Spinal cord (tissue), 9 donors: ENCODE measurements at regions not wholly inside any gene's neighbourhood (a gene's known extent, or its start where the extent isn't known, plus 50 kb on each side); places are given as distances from the start of the nearest gene placed in this dataset.

Experiments used
- DNase-seq, 6 donors: peaks; one replicate each; pipeline versions ENCODE4 v3.0.0 to v3.0.0-alpha.2; 2013 to 2015; ENCODE audit warnings: low spot score in 6 of 6, low read depth in 4 of 6
- H3K27ac ChIP-seq: one replicate; pipeline ENCODE4 v1.5.1; 2013; ENCODE audit warnings: low read depth, low read length, control low read depth
- H3K27me3 ChIP-seq: one replicate; pipeline ENCODE4 v1.6.1; 2013; ENCODE audit warnings: low read length; ENCODE audit not compliant: control insufficient read depth, insufficient read depth
- H3K36me3 ChIP-seq: one replicate; pipeline ENCODE4 v1.6.1; 2013; ENCODE audit warnings: low read length; ENCODE audit not compliant: control insufficient read depth, insufficient read depth
- H3K4me1 ChIP-seq: one replicate; pipeline ENCODE4 v1.6.1; 2013; ENCODE audit warnings: low read length; ENCODE audit not compliant: control insufficient read depth, insufficient read depth
- H3K4me3 ChIP-seq: one replicate; pipeline ENCODE4 v1.5.1; 2013; ENCODE audit warnings: low read depth, low read length, control low read depth
- H3K9me3 ChIP-seq: one replicate; pipeline ENCODE4 v1.6.1; 2013; ENCODE audit warnings: low read length; ENCODE audit not compliant: control insufficient read depth, insufficient read depth
- WGBS: methylation state at CpG from one replicate; pipeline ENCODE4 v1.1.5; 2013; ENCODE audit warnings: missing lambda C conversion rate; ENCODE audit not compliant: insufficient coverage; 5-methylcytosine and 5-hydroxymethylcytosine counted together
- donor health status: healthy.

DNA sequence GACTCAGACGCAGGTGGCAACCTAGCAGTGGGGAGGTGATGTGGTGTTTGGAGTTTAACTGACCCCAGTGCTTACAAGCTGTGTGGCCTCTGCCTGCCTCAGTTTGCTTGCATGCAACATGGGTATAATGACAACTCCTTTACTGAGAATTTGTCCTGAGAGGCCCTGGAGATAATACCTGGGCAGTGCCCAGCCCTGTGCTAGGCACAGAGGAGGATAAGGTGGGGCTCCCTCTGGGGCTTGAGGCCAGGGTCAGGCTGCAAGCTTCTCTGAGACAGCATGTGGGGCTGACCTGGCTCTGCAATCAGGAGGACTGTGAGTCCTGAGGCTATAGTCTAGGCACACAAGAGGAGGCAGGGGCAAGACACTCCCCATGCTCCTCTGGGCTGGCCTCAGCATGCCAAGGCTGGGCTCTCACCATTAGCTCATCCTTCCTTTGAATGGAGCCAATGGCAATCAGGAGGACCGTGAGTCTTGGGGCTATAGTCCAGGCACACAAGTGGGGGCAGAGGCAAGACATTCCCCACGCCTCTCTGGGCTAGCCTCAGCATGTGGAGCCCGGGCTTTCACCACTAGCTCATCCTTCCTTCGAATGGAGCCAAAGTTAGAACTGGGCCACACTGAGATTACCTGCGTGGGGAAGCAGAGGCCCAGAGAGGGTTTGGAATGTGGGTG lies 147.9 kb downstream of the RPS24 start:
- H3K4me1 ChIP-seq: peaks cover 78% of the 10 kb centered on the region
- H3K9me3 ChIP-seq: no peaks in the 10 kb centered on the region
- no peak for DNase-seq
- no peak overlapping the region for H3K27ac ChIP-seq
- no peaks in the 10 kb centered on the region for H3K36me3 ChIP-seq
- H3K4me3 ChIP-seq: no peak overlapping the region
- no peaks in the 10 kb centered on the region for H3K27me3 ChIP-seq
- WGBS: 94% methylated on average over 2 of the region's 6 CpGs

DNA sequence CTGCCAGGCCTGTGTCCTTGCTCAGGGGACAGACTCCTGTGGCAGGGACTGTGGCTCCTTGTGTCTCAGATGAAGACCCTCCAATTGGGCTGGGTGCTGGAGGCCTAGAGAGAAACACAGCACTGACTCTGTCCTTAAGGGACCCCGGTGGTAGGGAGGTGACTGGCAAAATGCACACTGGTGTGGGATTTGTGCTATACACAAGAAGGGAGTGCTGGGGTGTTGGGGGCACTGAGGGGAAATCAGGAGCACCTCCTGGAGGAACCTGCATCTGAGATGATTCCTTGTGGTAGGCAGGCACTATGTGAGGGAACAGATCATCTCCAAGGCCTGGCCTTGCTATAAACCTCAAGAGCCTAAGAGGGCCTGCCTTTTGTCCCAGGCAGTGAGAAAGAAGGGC lies 149.2 kb downstream of the RPS24 start:
- Histone ChIP-seq H3K27ac (no peak overlapping the region), H3K9me3 (no peaks in the 10 kb centered on the region), H3K27me3 (no peaks in the 10 kb centered on the region), H3K4me1 (peaks cover 64% of the 10 kb centered on the region), H3K36me3 (no peaks in the 10 kb centered on the region), H3K4me3 (no peak overlapping the region)
- 100% methylated on average over 1 of the region's 1 CpG for WGBS
- DNase-seq: no peak

DNA sequence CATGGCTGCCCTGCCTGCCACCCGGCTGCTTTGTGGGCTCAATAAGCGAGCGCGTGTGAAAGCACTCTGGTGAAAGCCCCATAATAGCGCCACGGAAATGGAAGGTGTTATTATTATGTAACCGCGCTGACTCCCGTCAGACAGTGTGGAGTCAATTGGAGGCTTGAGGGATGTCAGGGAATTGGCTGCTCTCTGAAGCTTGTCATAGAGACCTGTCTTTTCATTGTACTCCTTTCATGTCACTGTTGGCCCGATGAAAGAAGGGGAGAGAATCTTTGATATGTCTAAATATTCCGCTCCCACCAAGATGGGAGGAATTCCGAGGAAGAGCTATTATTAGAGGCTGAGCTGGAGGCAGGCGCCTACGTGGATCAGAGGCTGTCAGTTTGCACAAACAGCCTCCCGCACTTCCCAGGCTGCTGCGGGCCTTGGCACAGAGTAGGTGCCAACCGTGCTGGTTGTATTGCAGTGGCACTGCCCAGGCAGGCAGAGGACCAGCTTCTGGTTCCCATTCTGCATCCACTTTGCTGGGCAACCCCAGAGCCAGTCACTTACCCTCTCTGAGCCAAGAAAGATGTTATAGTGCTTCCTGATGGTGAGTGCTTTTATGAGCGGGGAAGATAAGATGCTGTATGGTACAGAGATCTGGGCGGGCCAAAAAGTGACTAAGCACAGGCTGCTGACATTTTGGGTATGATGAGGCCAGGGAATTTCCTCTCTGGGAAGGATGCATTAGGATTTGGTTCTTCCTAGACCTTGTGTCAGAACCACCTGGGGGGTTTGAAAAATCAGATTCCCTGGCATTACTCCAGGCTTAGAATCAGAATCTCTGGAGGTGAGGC lies 151.4 kb downstream of the RPS24 start:
- peaks cover 42% of the 10 kb centered on the region for H3K4me1 ChIP-seq
- no peak overlapping the region for H3K27ac ChIP-seq
- H3K36me3 ChIP-seq: no peaks in the 10 kb centered on the region
- 85% methylated on average over 19 of the region's 19 CpGs for whole genome bisulfite sequencing
- no peaks in the 10 kb centered on the region for H3K27me3 ChIP-seq
- no peak for DNase-seq
- no peaks in the 10 kb centered on the region for H3K9me3 ChIP-seq
- H3K4me3 ChIP-seq: no peak overlapping the region

DNA sequence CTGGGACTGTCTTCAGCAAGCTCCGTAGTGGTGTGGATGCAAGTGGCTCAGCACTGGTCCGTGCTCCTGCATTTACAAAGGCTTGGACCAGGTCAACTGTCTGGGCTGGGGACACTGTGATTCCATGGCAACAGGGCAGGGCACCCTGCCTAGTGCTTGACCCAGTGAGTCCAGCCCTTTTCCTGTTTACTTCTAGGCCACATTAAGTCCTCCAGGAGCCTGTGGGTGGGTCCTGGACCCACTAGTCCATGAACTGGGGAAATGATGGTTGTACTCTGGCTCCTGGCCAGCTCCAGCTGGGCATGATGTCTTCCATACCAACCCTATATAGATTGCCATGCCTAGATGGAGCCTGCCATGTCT lies 152.0 kb downstream of the RPS24 start:
- Histone ChIP-seq H3K27ac (no peak overlapping the region), H3K4me3 (no peak overlapping the region), H3K36me3 (no peaks in the 10 kb centered on the region), H3K4me1 (peaks cover 36% of the 10 kb centered on the region), H3K27me3 (no peaks in the 10 kb centered on the region), H3K9me3 (no peaks in the 10 kb centered on the region)
- DNase-seq: no peak
- whole genome bisulfite sequencing: 69% methylated on average over 2 of the region's 2 CpGs

DNA sequence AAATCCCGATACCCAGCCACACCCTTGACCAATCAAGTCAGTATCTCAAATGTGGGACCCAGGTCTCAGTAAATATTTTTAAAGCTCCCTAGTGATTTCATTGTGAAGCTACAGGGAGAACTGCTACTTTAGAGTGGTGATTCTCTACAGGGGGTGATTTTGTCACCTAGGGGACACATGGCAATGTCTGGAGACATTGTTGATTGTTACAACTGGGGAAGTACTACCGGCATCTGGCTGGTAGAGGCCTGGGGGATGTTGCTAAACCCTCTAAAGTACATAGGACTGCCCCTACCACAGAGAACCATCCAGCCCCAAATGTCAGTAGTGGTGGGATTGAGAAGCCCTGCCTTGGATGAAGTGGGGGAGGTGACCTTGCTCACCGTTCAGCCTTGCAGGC lies 152.9 kb downstream of the RPS24 start:
- no peak overlapping the region for H3K4me3 ChIP-seq
- no peaks in the 10 kb centered on the region for H3K27me3 ChIP-seq
- H3K4me1 ChIP-seq: peaks cover 27% of the 10 kb centered on the region
- no peaks in the 10 kb centered on the region for H3K9me3 ChIP-seq
- H3K27ac ChIP-seq: no peak overlapping the region
- no peak for DNase-seq
- H3K36me3 ChIP-seq: no peaks in the 10 kb centered on the region
- WGBS: 50% methylated on average over 1 of the region's 3 CpGs

DNA sequence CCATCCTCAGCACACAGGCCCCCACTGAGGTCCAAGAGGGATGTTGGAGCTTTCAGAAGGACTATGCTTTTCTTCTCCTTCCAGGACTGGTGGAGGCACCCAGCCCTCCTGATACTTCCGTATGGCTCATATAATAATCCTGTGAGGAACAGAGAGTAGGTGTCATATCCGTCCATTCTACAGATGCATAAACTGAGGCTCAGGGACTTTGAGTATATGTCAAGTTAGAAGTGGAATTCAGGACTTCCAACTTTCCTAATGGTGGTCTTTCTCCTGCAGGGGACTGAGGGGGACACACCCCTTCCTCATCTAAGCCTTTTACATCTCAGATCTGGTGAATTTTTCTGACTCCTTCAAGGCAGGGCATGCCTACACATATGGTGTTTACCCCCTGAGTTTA lies 153.7 kb downstream of the RPS24 start:
- no peak for DNase-seq
- Histone ChIP-seq H3K4me1 (peaks cover 21% of the 10 kb centered on the region), H3K27ac (no peak overlapping the region), H3K4me3 (no peak overlapping the region), H3K9me3 (no peaks in the 10 kb centered on the region), H3K27me3 (no peaks in the 10 kb centered on the region), H3K36me3 (no peaks in the 10 kb centered on the region)
- no CpG with 5 or more reads among the region's 2 CpGs for WGBS

DNA sequence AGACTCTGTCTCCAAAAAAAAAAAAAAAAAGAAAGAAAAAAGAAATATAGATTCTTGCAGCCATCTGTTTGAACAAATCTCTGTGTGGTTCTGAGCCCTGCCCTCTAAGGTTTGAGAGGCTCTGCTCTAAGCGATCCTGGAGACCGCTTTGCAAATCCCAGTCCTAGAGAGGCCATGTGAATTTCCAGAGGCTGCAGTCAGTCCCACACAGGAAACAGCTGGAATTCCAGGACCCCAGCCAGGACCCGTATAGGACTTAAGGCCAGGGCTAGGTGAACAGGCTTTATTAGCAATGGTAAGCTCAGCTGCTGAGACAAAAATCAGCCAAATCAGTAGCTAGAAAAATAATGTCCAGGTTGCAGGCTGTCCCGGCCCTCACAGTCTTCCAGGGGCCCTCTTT lies 154.8 kb downstream of the RPS24 start:
- H3K4me1 ChIP-seq: peaks cover 15% of the 10 kb centered on the region
- no peaks in the 10 kb centered on the region for H3K36me3 ChIP-seq
- no peak for DNase-seq
- H3K27ac ChIP-seq: no peak overlapping the region
- no peaks in the 10 kb centered on the region for H3K27me3 ChIP-seq
- 82% methylated on average over 3 of the region's 4 CpGs for WGBS
- no peak overlapping the region for H3K4me3 ChIP-seq
- H3K9me3 ChIP-seq: peaks cover 3% of the 10 kb centered on the region

DNA sequence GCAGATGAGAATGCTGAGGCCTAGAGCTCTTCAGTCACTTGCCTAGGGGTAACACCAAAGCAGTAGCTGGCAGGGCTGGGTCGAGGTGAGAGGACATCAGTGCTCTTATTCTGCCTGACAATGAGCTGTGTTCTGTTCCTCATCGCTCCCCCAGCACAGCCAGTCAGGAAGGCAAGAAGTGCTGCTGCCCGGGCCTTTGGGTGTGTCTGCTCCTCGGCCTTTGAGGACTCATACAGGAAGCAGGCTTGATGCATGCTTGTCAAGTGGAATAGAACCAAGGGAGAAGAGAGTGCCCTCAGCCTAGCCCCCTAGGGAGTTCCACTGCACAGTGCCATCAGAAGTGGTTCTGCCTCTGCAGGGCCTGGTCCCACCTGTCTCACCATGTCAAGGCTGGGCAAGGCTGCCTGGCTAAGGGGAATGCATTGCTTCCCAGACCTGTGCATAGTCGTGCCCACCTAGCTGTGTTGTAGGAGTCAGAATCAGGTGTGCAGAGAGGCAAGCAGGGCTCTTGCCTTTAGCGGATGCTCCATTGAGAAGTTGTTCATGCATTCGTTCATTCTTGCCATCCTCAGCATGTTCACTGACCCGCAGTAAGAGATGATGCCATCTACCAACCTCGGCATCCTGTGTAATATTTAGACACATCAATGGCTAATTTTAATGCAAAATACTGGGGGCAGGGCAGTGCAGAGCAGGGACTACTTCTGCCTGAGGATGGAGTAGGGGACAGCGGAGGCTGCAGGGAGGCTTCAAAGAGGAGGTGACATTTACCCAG lies 156.6 kb downstream of the RPS24 start:
- Histone ChIP-seq H3K27ac (no peak overlapping the region), H3K4me1 (peaks cover 19% of the 10 kb centered on the region), H3K27me3 (no peaks in the 10 kb centered on the region), H3K36me3 (no peaks in the 10 kb centered on the region), H3K9me3 (peaks cover 4% of the 10 kb centered on the region), H3K4me3 (no peak overlapping the region)
- no peak for DNase-seq
- 84% methylated on average over 5 of the region's 10 CpGs for WGBS

DNA sequence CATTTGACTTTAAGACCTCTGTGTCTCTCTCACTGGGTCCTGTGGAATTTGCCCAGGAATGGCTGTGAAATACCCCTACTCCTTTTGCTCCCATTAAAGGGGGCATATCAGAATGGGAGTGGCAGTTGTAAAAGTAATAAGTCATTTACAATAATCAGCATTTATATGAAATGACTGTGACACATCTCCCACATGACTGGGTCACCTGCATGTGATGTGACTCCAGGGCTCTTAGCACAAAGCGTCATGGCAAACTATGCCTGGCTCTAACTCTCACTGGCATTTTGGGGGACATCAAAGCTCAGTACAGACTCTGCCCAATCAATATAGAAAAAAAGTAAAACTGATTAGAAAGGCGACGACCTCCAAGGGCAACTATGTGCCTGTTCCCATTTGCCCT lies 157.6 kb downstream of the RPS24 start:
- WGBS: 88% methylated on average over 1 of the region's 3 CpGs
- H3K4me1 ChIP-seq: peaks cover 13% of the 10 kb centered on the region
- H3K27ac ChIP-seq: no peak overlapping the region
- no peaks in the 10 kb centered on the region for H3K36me3 ChIP-seq
- DNase-seq: no peak
- H3K9me3 ChIP-seq: peaks cover 4% of the 10 kb centered on the region
- no peak overlapping the region for H3K4me3 ChIP-seq
- no peaks in the 10 kb centered on the region for H3K27me3 ChIP-seq
